Putamen (tissue), 1 donor: ENCODE measurements at regions not wholly inside any gene's neighbourhood (a gene's known extent, or its start where the extent isn't known, plus 50 kb on each side); places are given as distances from the start of the nearest gene placed in this dataset.
"Not testable (repeated sequence)": the region's sequence is repeated elsewhere in the genome, so short reads cannot be mapped to it uniquely, and the experiment has no call there.

ENCODE experiments used
- DNase-seq: peaks from one replicate; pipeline ENCODE4 v3.0.0-alpha.2; 2016; ENCODE audit warnings: low spot score

DNA sequence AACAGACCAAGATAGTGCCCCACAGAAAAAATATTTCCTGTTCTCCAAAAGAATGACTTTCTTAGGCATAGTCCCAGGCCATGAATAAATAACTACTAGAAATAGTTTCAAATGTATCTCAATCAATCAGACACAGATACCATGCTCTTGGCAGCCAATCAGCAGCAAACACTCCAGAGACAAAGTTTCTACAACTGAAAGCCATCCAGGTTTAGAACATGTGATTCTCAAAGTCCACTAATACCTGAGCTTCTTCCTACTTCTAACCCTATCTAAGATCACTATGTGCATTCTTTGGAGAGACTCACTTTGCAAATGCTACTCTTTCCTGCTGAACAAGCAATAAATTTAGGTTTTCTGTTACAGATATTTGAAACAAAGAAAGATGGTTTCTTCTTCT, 425.8 kb upstream of the GRIN3A start:
- DNase-seq, result no peak

DNA sequence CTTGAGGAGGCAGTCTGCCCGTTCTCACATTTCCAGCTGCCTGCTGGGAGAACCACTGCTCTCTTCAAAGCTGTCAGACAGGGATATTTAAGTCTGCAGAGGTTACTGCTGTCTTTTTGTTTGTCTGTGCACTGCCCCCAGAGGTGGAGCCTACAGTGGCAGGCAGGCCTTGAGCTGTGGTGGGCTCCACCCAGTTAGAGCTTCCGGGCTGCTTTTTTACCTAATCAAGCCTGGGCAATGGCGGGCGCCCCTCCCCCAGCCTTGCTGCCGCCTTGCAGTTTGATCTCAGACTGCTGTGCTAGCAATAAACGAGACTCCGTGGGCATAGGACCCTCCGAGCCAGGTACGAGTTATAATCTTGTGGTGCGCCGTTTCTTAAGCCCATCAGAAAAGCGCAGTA, 414.6 kb upstream of the GRIN3A start:
- not testable (repeated sequence) for DNase-seq

DNA sequence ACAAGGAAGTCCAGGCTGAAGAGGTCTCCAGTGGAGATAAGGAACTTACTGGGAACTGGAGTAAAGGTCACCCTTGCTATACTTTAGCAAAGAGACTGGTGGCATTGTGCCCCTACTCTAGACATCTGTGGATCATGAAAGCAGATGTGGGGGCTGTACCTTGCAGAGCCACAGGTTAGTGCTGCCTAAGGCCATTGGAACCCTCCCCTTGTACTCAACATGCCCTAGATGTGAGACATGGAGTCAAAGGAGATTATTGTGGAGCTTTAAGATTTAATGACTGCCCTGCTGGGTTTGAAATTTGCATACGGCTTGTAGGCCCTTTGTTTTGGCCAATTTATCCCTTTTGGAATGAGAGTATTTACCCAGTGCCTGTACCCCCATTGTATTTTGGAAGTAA, 397.3 kb upstream of the GRIN3A start:
- DNase-seq, result no peak

DNA sequence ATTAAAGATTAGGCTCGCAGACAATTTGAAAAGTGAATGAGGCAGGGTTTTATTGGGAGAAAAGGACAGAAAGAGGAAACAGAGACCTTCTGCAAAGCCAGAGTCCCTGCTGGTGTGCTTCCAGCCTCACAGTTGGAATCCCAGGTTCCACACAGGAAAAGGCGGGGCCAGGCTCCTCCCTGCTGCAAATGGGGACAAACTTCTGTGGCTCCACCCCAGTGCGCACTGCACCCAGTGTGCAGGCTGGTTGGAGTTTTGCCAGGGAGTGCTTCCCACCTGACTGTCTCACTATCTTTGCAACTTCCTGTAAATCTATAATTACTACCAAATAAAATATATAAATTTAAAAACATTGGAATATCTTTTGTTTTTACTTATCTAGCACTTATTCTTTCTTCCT, 386.0 kb upstream of the GRIN3A start:
- no peak for DNase-seq

DNA sequence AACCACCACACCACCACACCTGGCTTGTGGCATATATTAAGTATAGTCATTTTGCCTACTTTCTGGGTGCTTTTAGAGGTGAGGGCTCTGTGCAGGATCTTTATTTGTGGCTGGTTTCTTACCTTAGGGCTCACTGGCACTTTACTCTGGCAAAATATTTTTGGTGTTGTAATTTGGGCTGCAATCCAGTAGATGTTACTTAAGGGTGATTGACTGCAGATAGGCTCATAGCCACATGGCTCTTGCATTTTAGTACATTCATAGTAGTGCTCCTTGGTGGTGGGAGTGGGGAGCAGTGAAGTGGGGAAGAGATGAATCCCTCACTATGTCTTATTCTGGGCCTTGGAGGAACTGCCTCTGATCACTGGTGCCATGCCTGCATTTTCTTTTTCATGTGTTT, 376.1 kb upstream of the GRIN3A start:
- no peak for DNase-seq

DNA sequence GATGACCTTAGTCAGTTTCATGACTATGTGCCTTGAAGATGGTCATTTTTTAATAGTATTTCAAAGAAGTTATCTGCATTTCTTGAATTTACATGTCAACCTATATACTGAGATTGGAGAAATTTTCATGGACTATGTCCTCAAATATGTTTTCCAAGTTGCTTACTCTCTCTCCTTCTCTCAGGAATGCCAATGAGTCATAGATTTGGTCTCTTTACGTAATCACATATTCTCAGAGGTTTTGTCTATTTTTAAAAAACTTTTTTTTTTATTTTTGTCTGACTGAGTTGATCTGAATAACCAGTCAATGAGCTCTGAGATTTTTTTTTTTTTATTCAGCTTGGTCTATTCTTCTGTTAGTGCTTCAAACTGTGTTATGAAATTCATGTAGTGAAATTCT, 374.7 kb upstream of the GRIN3A start:
- DNase-seq, result no peak

DNA sequence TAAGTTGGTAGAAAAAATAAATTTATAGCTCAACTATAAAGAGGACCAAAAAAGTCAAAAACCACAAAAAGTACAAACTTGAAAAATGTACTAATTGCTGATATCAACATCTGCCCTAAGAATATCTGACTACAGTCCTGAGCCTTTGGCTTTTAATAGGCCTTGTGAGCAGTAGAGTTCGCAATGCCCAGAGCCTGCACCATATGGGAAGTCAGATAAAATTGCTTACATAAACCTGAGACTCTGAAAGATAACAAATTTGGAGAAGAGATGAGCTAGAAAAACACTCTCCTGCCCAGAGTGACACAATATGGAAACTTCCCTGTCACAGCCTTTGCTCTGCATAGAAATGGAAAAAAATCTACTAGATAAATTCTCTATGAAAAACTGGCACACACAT, 368.0 kb upstream of the GRIN3A start:
- no peak for DNase-seq

DNA sequence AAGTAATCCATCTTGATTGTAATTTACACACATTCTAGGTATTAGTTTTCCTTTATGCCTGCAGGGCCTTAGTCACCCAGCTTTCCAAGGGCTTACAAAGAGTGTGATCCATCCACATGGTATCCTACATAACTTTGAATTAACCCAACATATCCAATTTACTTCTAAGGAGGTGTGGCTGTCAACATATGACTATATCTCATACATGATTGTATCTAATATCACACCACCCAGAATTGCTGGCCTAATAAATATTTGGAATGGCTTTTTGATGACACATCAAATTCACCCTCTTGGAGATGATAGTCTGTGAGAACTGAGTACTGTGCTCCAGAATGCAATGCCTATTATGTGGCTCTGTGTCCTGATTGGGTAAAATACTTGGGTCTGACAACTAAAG, 363.3 kb upstream of the GRIN3A start:
- no peak for DNase-seq

DNA sequence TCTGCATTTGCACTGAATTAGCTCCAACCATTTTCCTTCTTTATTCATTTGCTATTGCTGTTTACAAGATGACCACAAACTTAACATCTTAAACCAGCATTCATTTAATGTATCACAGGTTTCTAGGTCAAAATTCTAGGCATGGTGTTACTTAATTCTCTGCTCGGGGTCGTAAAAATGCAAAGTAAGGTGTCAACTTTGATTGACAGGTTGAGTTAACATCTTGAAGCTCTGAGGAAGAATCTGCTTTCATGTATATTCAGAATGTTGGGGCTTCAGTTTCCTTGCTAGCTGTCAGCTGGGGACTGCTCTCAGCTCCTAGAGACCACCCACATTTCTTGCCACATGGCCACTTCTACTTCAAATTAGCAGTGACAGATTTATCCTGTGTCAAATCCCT, 348.7 kb upstream of the GRIN3A start:
- DNase-seq, result no peak

DNA sequence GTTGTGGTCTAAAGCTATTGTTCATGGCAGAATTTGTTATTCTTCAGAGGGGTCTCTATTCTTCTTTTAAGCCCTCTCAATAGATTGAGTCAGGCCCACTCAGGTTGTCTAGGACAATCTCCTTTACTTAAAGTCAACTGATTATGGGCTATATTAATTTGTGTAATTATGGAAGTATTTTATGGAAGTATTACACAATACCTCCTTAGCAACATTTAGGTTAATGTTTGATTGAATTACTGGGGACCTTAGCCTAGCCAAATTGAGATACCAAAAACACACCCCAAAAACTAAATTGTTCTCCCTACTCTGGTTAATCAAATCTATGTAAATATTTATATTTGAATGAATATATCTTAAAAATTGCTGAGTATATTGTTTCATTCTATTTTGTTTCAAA, 347.1 kb upstream of the GRIN3A start:
- DNase-seq, result no peak

DNA sequence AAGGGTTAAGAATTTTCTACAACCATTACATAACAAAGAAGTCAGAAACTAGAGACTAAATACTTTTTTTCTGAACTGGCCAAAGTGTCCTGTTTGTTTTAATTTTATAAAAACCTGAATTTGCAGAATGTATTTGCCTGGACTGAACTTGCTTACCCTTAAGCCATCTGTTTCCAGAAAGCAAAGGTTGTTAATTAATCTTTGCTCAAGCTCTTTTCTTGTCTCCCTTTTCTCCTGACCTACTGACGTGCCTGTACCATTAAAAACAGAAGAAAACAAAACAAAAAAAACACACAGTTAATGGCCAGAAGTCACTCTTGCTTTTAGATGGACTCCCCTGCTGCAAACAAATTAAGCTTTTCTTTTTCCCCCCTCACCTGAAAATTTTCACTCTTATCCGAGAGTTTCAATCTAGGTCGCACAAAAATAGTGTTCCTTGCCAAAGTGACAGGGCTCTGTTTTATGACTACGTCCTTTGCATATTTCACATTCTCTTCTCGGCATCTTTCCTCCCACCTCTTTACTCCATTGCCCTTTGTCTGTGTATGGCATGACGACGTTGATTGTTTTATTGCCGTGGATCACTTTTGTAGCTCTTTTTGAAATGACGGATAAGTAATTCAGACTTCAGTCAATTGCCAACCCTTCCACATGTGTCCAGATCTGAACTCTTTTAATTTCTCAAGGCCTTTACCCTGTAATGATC, 333.8 kb upstream of the GRIN3A start:
- DNase-seq, result no peak

DNA sequence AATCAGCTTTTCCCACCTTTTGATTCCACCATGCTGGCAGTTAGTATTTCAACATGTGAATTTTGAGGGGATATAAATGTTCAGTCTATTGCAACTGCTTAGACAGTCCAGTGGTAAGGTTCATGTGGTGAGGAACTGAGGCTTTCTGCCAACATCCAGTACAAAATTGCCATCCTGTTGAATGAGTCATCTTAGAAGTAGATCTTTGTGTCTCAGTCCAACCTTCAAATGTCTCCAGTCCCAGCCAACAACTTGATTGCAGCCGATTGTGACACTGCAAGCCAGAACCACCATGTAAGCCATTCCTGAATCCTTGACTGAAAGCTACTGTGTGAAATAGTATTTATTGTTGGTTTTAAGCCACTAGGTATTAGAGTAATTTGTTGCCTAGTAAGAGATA, 331.5 kb upstream of the GRIN3A start:
- DNase-seq, result no peak

DNA sequence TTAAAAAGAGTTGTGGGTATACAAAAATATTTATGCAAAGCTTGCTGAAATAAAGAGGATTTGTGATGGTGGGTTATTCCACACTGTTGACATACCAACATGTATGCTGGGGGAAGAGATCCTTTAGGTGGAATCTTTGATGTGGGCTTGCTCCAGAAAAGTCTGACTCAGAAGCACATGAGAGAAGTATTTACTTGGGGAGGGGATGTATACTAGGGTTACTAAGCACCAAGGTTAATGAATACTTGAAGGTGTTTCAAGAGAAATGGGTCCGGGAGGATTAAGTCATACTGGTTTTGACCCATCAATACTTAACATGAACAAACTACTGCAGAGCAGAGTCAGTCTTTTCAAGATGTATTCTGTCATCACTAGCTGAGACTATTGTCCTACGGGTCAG, 316.4 kb upstream of the GRIN3A start:
- DNase-seq, result no peak

DNA sequence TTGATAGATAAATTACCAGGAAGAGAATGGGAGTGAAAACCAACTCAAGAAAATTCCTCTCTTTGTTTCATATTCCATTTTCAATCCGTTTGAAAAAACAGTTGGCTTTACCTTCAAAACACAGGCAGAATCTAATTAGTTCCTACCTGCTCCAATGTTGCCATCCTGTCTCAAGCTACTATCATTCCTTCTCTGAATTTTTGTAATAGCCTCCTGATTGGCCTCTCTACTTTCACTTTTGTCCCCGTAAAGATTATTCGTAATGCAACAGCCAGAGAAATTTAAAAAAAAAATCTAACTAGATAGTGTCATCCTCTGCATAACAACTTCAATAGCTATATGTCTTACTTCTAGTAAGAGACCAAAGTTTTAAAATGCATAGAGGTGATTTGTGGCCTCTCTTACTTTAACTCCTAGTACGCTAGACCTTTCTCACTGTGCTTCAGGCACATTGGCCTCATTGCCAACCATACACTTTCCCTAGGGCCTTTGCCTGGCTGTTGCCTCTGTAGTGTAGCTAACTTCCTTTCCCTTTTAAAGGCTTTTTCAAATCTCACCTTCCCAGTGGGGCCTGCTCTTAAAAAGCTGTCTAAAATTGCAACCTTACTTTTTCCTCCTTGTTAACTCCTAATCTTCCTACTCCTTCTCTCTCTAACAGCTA, 311.3 kb upstream of the GRIN3A start:
- no peak for DNase-seq

DNA sequence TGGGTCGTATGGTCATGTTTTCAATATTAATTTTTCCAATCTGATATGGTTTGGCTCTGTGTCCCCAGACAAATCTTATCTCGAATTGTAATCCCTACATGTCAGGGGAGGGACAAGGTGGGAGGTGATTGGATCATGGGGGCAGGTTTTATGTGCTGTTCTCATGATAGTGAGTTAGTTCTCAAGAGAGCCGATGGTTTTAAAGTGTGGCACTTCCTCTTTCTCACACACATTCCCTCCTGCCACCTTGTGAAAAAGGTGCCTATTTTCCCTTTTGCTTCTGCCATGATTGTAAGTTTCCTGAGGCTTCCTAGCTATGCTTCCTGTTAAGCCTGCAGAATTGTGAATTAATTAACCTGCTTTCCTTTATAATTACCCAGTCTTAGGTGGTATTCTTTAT, 309.1 kb upstream of the GRIN3A start:
- DNase-seq, result no peak

DNA sequence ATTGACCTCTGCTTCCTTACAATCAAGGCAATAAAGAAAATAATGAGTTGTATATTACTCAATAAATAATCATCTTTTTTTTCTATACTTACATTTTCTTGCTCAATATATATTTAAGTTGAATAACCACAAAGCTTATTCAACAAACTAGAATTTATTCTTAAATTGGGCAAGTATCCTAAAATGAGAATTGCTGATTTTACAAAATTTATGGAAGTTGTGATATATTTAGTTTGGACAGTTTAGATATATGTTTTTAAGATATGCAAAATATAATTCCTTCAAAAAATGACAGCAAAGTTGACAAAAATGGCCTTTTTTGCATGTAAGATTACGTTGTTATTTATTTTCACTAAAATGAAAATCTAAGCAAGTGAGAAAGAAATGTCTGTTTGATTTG, 305.7 kb upstream of the GRIN3A start:
- no peak for DNase-seq

DNA sequence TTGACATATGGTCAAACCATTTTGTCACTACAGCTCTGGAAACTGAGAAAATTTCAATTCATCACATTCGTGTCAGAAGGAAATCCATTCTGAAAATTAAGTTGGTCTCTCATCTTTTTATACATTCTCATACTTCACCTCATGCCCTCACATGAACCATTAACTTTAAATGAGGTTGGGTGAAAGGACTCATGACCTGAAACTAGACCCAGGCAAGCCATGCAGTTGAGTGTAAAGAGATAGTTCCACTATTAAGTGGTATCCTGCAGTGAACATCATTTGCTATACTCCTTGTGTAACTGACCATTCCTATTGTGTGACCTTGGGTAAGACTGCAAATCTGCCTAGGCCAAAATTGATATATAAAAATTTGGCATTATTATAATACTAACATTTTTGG, 299.6 kb upstream of the GRIN3A start:
- no peak for DNase-seq

DNA sequence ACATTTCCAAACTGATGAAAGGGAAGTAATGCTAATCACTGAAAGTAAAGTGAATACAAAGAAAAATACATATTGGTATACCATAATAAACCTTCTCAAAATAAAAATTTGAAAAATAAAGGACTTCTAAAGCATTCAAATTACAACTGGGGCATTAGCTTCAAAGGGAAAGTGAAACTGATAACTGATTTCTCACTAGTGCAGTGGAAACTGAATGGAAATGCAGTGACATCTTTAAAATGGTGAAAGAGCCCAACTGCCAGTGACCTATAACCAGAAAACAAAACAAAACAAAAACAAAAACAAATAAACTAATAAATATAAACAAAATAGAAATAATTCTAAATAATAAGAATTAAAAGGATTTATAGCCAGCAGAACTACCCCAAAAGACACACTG, 297.5 kb upstream of the GRIN3A start:
- no peak for DNase-seq

DNA sequence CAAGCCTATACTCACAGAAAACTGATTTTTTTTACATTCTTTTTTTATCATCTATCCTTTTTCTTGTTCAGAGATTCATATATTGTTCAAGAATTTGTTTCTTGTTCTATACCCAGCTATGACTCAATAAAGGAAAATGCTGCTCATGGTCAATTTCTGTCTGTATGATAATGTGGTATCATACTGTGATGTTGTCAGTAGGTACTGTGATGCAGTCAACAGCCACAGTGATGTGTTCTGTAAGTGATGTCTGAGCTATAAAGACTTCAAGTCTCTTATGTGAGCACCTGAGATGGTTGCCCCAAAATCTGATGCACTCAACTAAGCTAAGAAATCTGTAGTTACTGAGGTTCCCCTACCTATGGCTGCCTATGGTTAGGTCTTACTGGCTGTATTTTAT, 294.2 kb upstream of the GRIN3A start:
- DNase-seq, result no peak

DNA sequence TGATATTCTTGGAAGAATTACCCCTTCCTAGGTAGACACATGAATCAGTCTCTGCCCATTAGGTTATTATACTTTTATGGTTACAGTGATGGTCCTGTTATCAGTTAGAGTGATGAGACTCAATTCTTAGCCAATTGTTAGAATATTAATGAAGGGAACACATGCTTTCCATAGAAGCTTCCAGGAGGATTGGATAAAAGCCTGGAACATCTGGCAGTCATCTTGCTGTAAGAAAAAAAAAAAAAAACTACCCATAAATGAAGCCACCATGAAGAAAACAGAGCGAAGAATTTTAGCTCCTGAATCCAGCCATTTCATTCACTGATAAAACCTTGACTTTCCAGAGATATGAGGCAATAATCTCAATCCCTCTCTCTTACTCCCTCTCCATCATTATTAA, 262.5 kb upstream of the GRIN3A start:
- DNase-seq, result no peak

DNA sequence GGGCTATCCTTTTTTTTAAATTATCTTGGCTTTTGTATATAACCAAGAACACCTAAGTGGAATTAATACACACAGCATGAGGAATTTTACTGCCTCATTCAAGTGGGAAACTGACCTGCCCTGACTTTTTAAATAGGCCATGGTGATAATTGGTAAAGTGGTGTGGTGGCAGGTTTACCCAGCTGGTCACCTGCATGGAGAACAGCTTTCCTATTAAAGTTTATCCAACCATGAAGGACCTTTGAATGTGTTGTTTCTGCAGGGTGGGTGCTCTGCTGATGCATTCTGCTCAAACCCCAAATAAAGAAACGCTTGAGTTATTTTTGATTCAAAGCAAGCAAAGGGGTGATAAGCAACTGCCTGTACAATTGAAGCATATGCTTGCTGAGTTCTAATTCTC, 261.0 kb upstream of the GRIN3A start:
- DNase-seq, result no peak

DNA sequence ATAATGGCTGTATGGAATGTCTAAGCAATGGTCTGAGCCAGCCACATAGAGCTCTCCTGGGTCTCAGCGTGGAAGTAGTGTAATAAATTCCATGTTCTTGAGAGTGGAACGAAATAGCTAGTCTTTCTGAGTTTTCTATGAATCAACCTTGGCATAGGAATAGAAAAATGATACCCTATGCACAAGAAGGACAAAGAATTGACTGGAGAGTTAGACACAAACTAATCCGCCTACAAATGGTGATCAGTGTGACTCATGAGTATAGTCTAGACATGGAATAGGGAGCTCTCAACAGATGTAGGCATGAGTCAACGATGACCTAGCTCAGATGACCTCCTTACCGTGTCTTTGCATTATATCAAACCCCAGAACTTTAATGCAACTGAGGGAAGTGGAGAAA, 256.8 kb upstream of the GRIN3A start:
- no peak for DNase-seq

DNA sequence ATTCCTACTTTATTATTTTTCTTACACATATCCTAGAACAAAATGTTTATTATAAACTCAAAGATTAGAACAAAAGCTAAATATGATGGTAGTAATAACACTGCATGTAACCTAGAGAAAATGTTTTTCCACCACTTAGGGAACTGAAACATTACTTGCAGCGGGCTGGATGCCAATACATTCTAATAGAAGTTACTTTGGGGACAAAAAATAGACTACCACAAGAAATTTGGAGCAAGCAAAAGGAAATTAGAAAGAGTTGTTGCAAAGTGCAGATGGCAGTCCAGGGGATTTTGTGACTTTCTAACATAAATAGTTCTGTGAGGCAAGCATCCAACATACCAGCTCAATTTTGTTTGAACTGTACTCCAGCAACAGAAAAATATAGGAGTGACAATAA, 255.3 kb upstream of the GRIN3A start:
- DNase-seq, result no peak

DNA sequence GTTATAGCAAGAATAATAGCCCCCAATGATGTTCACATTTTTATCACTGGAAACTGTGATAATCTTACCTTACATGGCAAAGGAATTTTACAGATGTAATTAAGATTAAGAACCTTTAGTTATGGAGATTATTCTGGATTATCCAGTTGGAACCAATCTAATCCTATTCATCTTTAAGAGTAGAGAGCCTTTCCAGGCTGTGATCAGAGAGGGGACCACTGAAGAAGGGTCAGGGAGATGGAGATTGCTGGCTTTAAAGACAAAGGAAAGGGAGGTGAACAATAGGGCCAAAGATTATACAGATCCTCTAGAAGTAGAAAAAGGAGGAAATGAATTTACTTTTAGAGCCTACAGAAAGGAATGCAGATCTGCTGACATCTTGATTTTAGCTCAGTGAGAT, 253.5 kb upstream of the GRIN3A start:
- DNase-seq, result no peak
